ENCODE measurements at regions not wholly inside any gene's neighbourhood (a gene's known extent, or its start where the extent isn't known, plus 50 kb on each side); places are given as distances from the start of the nearest gene placed in this dataset.

DNA sequence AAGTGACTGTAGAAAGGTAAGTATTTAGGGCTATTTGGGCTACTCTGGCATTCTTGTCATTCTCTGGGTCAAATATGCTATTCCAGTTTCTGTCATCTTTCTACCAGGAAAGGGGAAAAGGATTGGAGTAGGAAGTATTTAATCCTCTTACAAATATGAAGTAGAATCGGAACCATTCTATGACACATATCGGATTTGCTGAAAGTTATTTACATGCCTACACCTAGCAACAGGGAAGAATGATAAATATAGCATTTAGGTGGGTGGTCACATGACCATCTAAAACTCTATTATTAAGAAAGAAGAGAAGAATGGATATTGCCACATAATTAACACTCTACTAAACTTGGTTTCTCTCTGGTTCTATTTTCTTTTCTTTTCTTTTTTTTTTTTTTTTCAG is 1353.1 kb downstream of the ZPLD1 start:
- H3K9ac ChIP-seq (ENCODE audit: low read length), result no peak overlapping the region
- H3K4me3 ChIP-seq (ENCODE audit: low read length), result no peak overlapping the region
- no peak overlapping the region for H3K27ac ChIP-seq (ENCODE audit: low read length)
- no peaks in the 10 kb centered on the region for H3K27me3 ChIP-seq (replicated peaks; ENCODE audit: insufficient read depth, low read length)
- no peak for TF ChIP-seq EZH2phosphoT487 (IDR thresholded peaks at IDR 0.05; ENCODE audit: low read length)
- TF ChIP-seq, protein P1, sequence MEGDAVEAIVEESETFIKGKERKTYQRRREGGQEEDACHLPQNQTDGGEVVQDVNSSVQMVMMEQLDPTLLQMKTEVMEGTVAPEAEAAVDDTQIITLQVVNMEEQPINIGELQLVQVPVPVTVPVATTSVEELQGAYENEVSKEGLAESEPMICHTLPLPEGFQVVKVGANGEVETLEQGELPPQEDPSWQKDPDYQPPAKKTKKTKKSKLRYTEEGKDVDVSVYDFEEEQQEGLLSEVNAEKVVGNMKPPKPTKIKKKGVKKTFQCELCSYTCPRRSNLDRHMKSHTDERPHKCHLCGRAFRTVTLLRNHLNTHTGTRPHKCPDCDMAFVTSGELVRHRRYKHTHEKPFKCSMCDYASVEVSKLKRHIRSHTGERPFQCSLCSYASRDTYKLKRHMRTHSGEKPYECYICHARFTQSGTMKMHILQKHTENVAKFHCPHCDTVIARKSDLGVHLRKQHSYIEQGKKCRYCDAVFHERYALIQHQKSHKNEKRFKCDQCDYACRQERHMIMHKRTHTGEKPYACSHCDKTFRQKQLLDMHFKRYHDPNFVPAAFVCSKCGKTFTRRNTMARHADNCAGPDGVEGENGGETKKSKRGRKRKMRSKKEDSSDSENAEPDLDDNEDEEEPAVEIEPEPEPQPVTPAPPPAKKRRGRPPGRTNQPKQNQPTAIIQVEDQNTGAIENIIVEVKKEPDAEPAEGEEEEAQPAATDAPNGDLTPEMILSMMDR (IDR thresholded peaks at IDR 0.05; ENCODE audit: low read length), result no peak
- TF ChIP-seq EZH2 (optimal IDR thresholded peaks at IDR 0.05; ENCODE audit: low read depth, low read length), result no peak
- H3K36me3 ChIP-seq (replicated peaks; ENCODE audit: insufficient read depth, low read length), result no peaks in the 10 kb centered on the region
- no peaks in the 10 kb centered on the region for H3F3A ChIP-seq (ENCODE audit: insufficient read depth, low read length)
- H3K4me1 ChIP-seq (ENCODE audit: low read length), result no peaks in the 10 kb centered on the region
- no peaks in the 10 kb centered on the region for H3K9me2 ChIP-seq (replicated peaks; ENCODE audit: insufficient read depth, low read length)
- H3K79me2 ChIP-seq (ENCODE audit: low read length), result no peaks in the 10 kb centered on the region
- H3K9me3 ChIP-seq (replicated peaks; ENCODE audit: insufficient read depth, low read length), result no peaks in the 10 kb centered on the region
- no peak overlapping the region for H2AFZ ChIP-seq (ENCODE audit: low read length)
- DNase-seq, result no peak
- no peaks in the 10 kb centered on the region for H4K20me1 ChIP-seq (ENCODE audit: insufficient read depth, low read length)
- H3K4me2 ChIP-seq (ENCODE audit: low read depth, low read length), result no peak overlapping the region

DNA sequence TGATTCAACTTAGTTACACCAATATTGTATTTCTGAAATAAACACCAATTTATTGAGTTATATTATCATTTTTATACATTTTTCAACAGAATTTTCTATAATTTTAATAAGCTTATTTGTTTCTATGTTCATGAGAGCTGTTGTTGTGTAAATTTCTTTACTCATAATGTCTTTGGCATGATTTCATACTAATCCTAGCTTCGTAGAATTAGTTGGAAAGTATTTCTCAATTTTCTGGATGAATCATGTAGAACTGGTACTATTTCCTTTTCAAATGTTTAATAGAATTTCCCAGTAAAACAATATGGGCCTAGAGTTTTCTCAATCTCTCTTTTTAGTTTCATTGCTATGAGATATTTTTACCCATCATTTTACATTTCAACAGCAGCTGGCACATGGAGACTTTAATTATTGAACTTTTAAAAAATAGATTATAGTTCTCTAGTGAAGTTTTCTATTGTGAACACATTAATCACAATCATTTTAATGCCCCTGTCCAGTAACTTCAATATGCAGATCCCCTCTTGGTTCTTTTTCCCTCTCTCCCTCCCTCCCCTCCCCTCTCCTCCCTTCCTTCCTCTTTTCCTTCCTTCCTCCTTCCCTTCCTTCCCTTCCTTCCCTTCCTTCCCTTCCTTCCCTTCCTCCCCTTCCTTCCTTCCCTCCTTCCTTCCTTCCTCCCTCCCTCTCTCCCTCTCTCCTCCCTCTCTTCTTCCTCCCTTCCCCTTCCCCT is 1357.1 kb downstream of the ZPLD1 start:
- no peaks in the 10 kb centered on the region for H3F3A ChIP-seq (ENCODE audit: insufficient read depth, low read length)
- no peak overlapping the region for H3K9ac ChIP-seq (ENCODE audit: low read length)
- TF ChIP-seq, protein P1 (IDR thresholded peaks at IDR 0.05; ENCODE audit: low read length), result no peak
- TF ChIP-seq EZH2phosphoT487 (IDR thresholded peaks at IDR 0.05; ENCODE audit: low read length), result no peak
- TF ChIP-seq EZH2 (optimal IDR thresholded peaks at IDR 0.05; ENCODE audit: low read depth, low read length), result no peak
- no peaks in the 10 kb centered on the region for H3K27me3 ChIP-seq (replicated peaks; ENCODE audit: insufficient read depth, low read length)
- no peaks in the 10 kb centered on the region for H4K20me1 ChIP-seq (ENCODE audit: insufficient read depth, low read length)
- H3K9me2 ChIP-seq (replicated peaks; ENCODE audit: insufficient read depth, low read length), result no peaks in the 10 kb centered on the region
- no peak for DNase-seq
- H3K27ac ChIP-seq (ENCODE audit: low read length), result no peak overlapping the region
- H3K79me2 ChIP-seq (ENCODE audit: low read length), result no peaks in the 10 kb centered on the region
- H3K36me3 ChIP-seq (replicated peaks; ENCODE audit: insufficient read depth, low read length), result no peaks in the 10 kb centered on the region
- no peaks in the 10 kb centered on the region for H3K4me1 ChIP-seq (ENCODE audit: low read length)
- no peak overlapping the region for H2AFZ ChIP-seq (ENCODE audit: low read length)
- no peak overlapping the region for H3K4me3 ChIP-seq (ENCODE audit: low read length)
- no peak overlapping the region for H3K4me2 ChIP-seq (ENCODE audit: low read depth, low read length)
- H3K9me3 ChIP-seq (replicated peaks; ENCODE audit: insufficient read depth, low read length), result no peaks in the 10 kb centered on the region

DNA sequence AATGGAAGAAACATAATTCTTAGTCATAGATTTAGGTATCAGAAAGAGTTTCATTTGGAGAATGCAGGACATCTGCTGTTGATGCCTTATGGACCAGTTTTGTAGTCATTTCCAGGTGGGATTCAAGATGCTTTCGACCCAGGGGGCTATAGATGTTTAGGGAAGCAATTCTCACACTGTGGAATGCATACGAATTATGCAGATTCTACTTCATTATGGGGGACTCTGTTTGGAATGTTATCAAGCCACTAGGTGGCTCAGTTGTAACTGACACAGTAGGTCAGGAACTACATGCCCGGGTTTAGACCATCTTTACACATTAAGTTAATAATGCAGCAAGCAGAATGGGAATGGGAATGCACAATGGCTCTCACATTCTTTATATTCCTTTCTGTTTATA is 1359.8 kb downstream of the ZPLD1 start:
- H3K4me2 ChIP-seq (ENCODE audit: low read depth, low read length), result no peak overlapping the region
- H3K79me2 ChIP-seq (ENCODE audit: low read length), result no peaks in the 10 kb centered on the region
- H2AFZ ChIP-seq (ENCODE audit: low read length), result no peak overlapping the region
- DNase-seq, result no peak
- TF ChIP-seq, protein P1 (IDR thresholded peaks at IDR 0.05; ENCODE audit: low read length), result peak; percentile 21
- TF ChIP-seq EZH2 (optimal IDR thresholded peaks at IDR 0.05; ENCODE audit: low read depth, low read length), result no peak
- TF ChIP-seq EZH2phosphoT487 (IDR thresholded peaks at IDR 0.05; ENCODE audit: low read length), result no peak
- H3K27me3 ChIP-seq (replicated peaks; ENCODE audit: insufficient read depth, low read length), result no peaks in the 10 kb centered on the region
- H3K9me2 ChIP-seq (replicated peaks; ENCODE audit: insufficient read depth, low read length), result no peaks in the 10 kb centered on the region
- no peaks in the 10 kb centered on the region for H3K36me3 ChIP-seq (replicated peaks; ENCODE audit: insufficient read depth, low read length)
- H3F3A ChIP-seq (ENCODE audit: insufficient read depth, low read length), result no peaks in the 10 kb centered on the region
- H3K27ac ChIP-seq (ENCODE audit: low read length), result no peak overlapping the region
- H3K4me1 ChIP-seq (ENCODE audit: low read length), result no peaks in the 10 kb centered on the region
- no peak overlapping the region for H3K4me3 ChIP-seq (ENCODE audit: low read length)
- no peaks in the 10 kb centered on the region for H4K20me1 ChIP-seq (ENCODE audit: insufficient read depth, low read length)
- no peaks in the 10 kb centered on the region for H3K9me3 ChIP-seq (replicated peaks; ENCODE audit: insufficient read depth, low read length)
- H3K9ac ChIP-seq (ENCODE audit: low read length), result no peak overlapping the region

All from MM.1S (cell line).